Right atrium auricular region (tissue), 2 donors: ENCODE measurements at regions not wholly inside any gene's neighbourhood (a gene's known extent, or its start where the extent isn't known, plus 50 kb on each side); places are given as distances from the start of the nearest gene placed in this dataset.

Experiments used
- DNase-seq: peaks from one replicate; pipeline ENCODE4 v3.0.0-alpha.2; 2019; ENCODE audit warnings: low spot score
- H3K27ac ChIP-seq, 2 donors: fragments of 200-600 bp; sonication (generic); 1 replicate in 1 of 2; 2 replicates in 1 of 2; pipeline ENCODE4 v1.5.1; 2016 to 2019
- H3K27me3 ChIP-seq, 2 donors: fragments of 200-600 bp; sonication (generic); one replicate each; pipeline versions ENCODE4 v1.5.1 to v1.6.0; 2017 to 2019
- H3K36me3 ChIP-seq: fragments of 200-600 bp; sonication (generic); one replicate; pipeline ENCODE4 v1.5.1; 2016
- H3K4me1 ChIP-seq, 2 donors: fragments of 200-600 bp; sonication (generic); one replicate each; pipeline versions ENCODE4 v1.5.1 to v1.6.0; 2017 to 2019
- H3K4me3 ChIP-seq, 2 donors: fragments of 200-600 bp; sonication (generic); 1 replicate in 1 of 2; 2 replicates in 1 of 2; pipeline ENCODE4 v1.5.1; 2017 to 2019; ENCODE audit warnings: mild to moderate bottlenecking in 1 of 2, moderate library complexity in 1 of 2
- H3K9me3 ChIP-seq, 2 donors: fragments of 200-600 bp; sonication (generic); one replicate each; pipeline ENCODE4 v1.5.1; 2019
- CTCF ChIP-seq, 2 donors: fragments of 200-600 bp; sonication (generic); IDR thresholded peaks; one replicate each; pipeline ENCODE4 v1.5.1; 2019; ENCODE audit warnings: antibody characterized with exemption in 2 of 2

- H3K27me3 ChIP-seq, result no peaks in the 10 kb centered on the region
- no peaks in the 10 kb centered on the region for H3K36me3 ChIP-seq
- H3K4me3 ChIP-seq, result no peak overlapping the region
- no peaks in the 10 kb centered on the region for H3K4me1 ChIP-seq
- DNase-seq, result peak; percentile 86
- H3K9me3 ChIP-seq, result no peaks in the 10 kb centered on the region
- peak; percentile 82 to 94 for TF ChIP-seq CTCF (IDR thresholded peaks at IDR 0.05)
- peak overlapping the region in 1 of 2 donors; percentile 2 for H3K27ac ChIP-seq
Measured at GRCh38 chr2:40554665-40555294, 102.9 kb upstream of the SLC8A1 start.

- DNase-seq, result no peak
- no peak overlapping the region for H3K27ac ChIP-seq
- no peaks in the 10 kb centered on the region for H3K27me3 ChIP-seq
- no peak overlapping the region for H3K4me3 ChIP-seq
- H3K36me3 ChIP-seq, result no peaks in the 10 kb centered on the region
- H3K4me1 ChIP-seq, result no peaks in the 10 kb centered on the region
- no peak for TF ChIP-seq CTCF (IDR thresholded peaks at IDR 0.05)
- no peaks in the 10 kb centered on the region for H3K9me3 ChIP-seq
Measured at GRCh38 chr2:40556293-40556692, 104.4 kb upstream of the SLC8A1 start.

GRCh38 chr2:40556739-40557138 lies 104.8 kb upstream of the SLC8A1 start:
- no peak overlapping the region for H3K4me3 ChIP-seq
- DNase-seq, result no peak
- no peaks in the 10 kb centered on the region for H3K36me3 ChIP-seq
- no peaks in the 10 kb centered on the region for H3K27me3 ChIP-seq
- H3K27ac ChIP-seq, result no peak overlapping the region
- H3K4me1 ChIP-seq, result no peaks in the 10 kb centered on the region
- no peak for TF ChIP-seq CTCF (IDR thresholded peaks at IDR 0.05)
- H3K9me3 ChIP-seq, result no peaks in the 10 kb centered on the region

DNA sequence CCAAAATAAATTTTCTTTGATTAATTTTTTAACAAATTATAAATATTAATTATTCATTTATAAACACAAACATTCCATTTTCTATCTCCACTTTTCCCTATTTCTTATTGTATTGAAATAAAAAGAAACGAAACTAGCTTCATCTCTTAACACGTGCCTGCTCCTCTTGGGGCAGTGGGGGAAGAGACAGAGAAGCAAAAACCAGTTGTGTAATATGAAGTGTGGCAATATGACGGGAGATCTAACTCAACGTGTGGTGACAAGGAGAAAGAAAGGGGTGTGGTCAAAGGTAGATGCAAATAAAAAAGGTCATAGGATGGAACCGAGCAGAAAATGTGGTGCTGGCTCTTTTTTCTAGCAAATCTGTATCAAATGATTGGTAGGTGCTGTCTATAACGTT lies 106.9 kb upstream of the SLC8A1 start:
- H3K36me3 ChIP-seq, result no peaks in the 10 kb centered on the region
- no peak overlapping the region for H3K27ac ChIP-seq
- H3K9me3 ChIP-seq, result no peaks in the 10 kb centered on the region
- H3K4me1 ChIP-seq, result no peaks in the 10 kb centered on the region
- no peaks in the 10 kb centered on the region for H3K27me3 ChIP-seq
- no peak overlapping the region for H3K4me3 ChIP-seq
- no peak for TF ChIP-seq CTCF (IDR thresholded peaks at IDR 0.05)
- DNase-seq, result no peak

DNA sequence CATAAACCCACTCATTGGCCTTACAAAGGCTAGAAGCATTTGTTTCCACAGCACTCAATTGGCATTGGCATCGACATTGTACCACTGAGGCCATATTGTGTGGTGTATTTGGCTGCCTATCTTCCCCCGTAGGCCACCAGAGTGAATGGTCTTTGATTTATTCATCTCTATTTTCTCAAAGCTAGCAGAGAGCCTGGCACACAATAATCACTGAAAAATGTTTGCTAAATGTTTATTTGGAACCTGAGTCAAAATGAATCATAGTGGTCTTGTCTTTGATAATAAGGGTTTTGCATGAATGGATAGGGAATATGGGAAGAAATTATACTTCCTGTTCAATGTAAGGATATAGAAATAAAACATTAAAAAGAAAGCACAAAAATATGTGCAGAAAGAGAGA lies 107.3 kb upstream of the SLC8A1 start:
- no peaks in the 10 kb centered on the region for H3K4me1 ChIP-seq
- no peak overlapping the region for H3K27ac ChIP-seq
- no peaks in the 10 kb centered on the region for H3K36me3 ChIP-seq
- H3K9me3 ChIP-seq, result no peaks in the 10 kb centered on the region
- TF ChIP-seq CTCF (IDR thresholded peaks at IDR 0.05), result no peak
- no peak for DNase-seq
- no peak overlapping the region for H3K4me3 ChIP-seq
- H3K27me3 ChIP-seq, result no peaks in the 10 kb centered on the region

DNA sequence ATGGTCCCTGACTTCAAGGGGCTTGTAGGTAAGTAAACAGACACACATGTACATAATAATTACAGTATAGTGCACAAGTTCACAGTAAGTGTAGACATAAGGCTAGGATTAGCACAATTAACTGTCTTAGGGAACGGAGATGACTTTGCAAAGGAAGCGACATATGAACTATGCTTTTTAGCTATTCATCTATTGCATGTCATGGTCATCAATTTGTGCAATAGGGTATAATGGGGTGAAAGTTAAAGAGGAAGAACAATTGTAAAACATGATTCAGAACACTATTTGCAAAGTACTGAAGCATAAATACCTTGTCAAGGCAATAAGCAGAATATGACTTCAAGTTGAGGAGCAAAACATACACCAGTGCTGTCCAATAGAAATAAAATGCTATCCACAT lies 112.3 kb upstream of the SLC8A1 start:
- no peak for DNase-seq
- TF ChIP-seq CTCF (IDR thresholded peaks at IDR 0.05), result no peak
- H3K36me3 ChIP-seq, result no peaks in the 10 kb centered on the region
- H3K4me1 ChIP-seq, result no peaks in the 10 kb centered on the region
- no peak overlapping the region for H3K4me3 ChIP-seq
- no peak overlapping the region for H3K27ac ChIP-seq
- H3K9me3 ChIP-seq, result no peaks in the 10 kb centered on the region
- H3K27me3 ChIP-seq, result no peaks in the 10 kb centered on the region
